Transverse colon (tissue), 3 donors: ENCODE measurements at regions not wholly inside any gene's neighbourhood (a gene's known extent, or its start where the extent isn't known, plus 50 kb on each side); places are given as distances from the start of the nearest gene placed in this dataset.

Source experiments
- CTCF ChIP-seq, 5 experiments: fragments of 200-600 bp in 3 of 5; fragments of 450-650 bp in 2 of 5; sonication (generic) in 3 of 5; IDR thresholded peaks; 1 replicate in 2 of 5; 2 replicates in 3 of 5; pipeline ENCODE4 v1.5.1; 2016 to 2017; ENCODE audit warnings: antibody characterized with exemption in 5 of 5, inconsistent platforms in 3 of 5, mild to moderate bottlenecking in 2 of 5, moderate library complexity in 1 of 5
- POLR2A ChIP-seq: fragments of 450-650 bp; IDR thresholded peaks from one replicate; pipeline ENCODE4 v1.6.1; 2016; ENCODE audit warnings: antibody characterized with exemption, mild to moderate bottlenecking, moderate library complexity

GRCh38 chr1:8077120-8077573 lies 51.0 kb upstream of the ERRFI1 start:
- TF ChIP-seq CTCF (IDR thresholded peaks at IDR 0.05) (peak in 2 of 5 experiments; percentile 27 to 39), POLR2A (no peak)
